GM12875 (cell line): ENCODE measurements at regions not wholly inside any gene's neighbourhood (a gene's known extent, or its start where the extent isn't known, plus 50 kb on each side); places are given as distances from the start of the nearest gene placed in this dataset.

Source experiments
- H3K4me3 ChIP-seq: one replicate; pipeline ENCODE4 v1.5.1; 2011; ENCODE audit warnings: low read depth, low read length, control low read depth
- CTCF ChIP-seq: IDR thresholded peaks from 2 replicates; pipeline ENCODE4 v1.5.1; 2011; ENCODE audit warnings: low read depth, mild to moderate bottlenecking, control low read depth, inconsistent platforms, low read length, moderate library complexity, borderline replicate concordance; ENCODE audit not compliant: insufficient read depth

- H3K4me3 ChIP-seq: no peak overlapping the region
- TF ChIP-seq CTCF: no peak
Observed at GRCh38 chr1:199177241-199177640, 538.4 kb downstream of the PTPRC start.

GRCh38 chr1:199178646-199179045 lies 539.8 kb downstream of the PTPRC start:
- no peak for TF ChIP-seq CTCF
- no peak overlapping the region for H3K4me3 ChIP-seq

GRCh38 chr1:199182186-199182843 lies 543.5 kb downstream of the PTPRC start:
- no peak overlapping the region for H3K4me3 ChIP-seq
- no peak for TF ChIP-seq CTCF

- H3K4me3 ChIP-seq: no peak overlapping the region
- no peak for TF ChIP-seq CTCF
Observed at GRCh38 chr1:199184180-199184579, 545.3 kb downstream of the PTPRC start.

- no peak for TF ChIP-seq CTCF
- H3K4me3 ChIP-seq: no peak overlapping the region
Observed at GRCh38 chr1:199194862-199195261, 556.0 kb downstream of the PTPRC start.

- no peak for TF ChIP-seq CTCF
- H3K4me3 ChIP-seq: no peak overlapping the region
Observed at GRCh38 chr1:199197695-199198094, 558.9 kb downstream of the PTPRC start.

GRCh38 chr1:199202331-199202730 lies 563.5 kb downstream of the PTPRC start:
- H3K4me3 ChIP-seq: no peak overlapping the region
- TF ChIP-seq CTCF: no peak
